ENCODE measurements at regions not wholly inside any gene's neighbourhood (a gene's known extent, or its start where the extent isn't known, plus 50 kb on each side); places are given as distances from the start of the nearest gene placed in this dataset.

DNA sequence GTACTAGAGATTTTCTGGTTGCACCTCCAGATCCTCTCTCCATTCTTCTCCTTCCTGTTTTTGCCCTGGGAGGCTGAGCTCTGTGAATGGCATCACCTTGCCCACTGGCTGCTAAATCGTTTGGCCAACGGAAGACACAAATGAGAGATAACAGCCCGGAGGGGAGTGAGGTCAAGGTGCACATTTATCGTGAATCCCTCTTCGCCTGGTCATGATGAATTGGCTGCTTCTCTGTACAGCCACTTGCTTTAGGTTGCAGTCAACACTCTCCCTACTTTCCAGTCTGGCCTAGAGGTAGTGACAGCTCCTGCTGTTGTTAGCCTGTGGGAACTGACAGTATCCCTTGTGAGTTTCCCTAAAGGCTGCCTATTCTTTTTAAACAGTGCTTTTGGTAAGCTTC, 85.4 kb upstream of the CHCHD3 start:
- H3K4me3 ChIP-seq = no peak overlapping the region
- H3K9ac ChIP-seq (ENCODE audit: insufficient read depth in 1 of 2, low read depth in 2 of 2, low read length in 2 of 2) = no peak overlapping the region
- in situ Hi-C loops (cut with MboI) = no loop called here
- 1% methylated on average over 5 of the region's 5 CpGs for WGBS (ENCODE audit: insufficient coverage, low coverage, missing lambda C conversion rate)
- intact Hi-C loops (cut with micrococcal nuclease) = no loop called here
- no peaks in the 10 kb centered on the region for H3K36me3 ChIP-seq (ENCODE audit: control insufficient read depth, insufficient read depth, low read length)
- ChIA-PET CTCF (ENCODE audit: low intra/inter-chr PET ratio) (no interaction called here), POLR2A (interaction anchor here (0.7 kb wide), 1 partner anchor 14 kb away, joined by 3 read pairs; no protein-coding TSS in a partner anchor)
- FAIRE-seq (no peak), DNase-seq (ENCODE audit: extremely low read depth in 1 of 4, low spot score in 3 of 4) (peak in 2 of 4 experiments; percentile 37 to 62), ATAC-seq (peak; percentile 83)
- H3K4me1 ChIP-seq (replicated peaks in 1 of 2; ENCODE audit: control insufficient read depth in 2 of 2, insufficient read depth in 2 of 2, low read length in 2 of 2) = peaks cover 2 to 6% of the 10 kb centered on the region in 2 experiments; a peak in 3 of 5 replicates
- no TSS peak for BruUV-seq (replicated peaks)
- H4K20me1 ChIP-seq (replicated peaks; ENCODE audit: control insufficient read depth, insufficient read depth, low read length) = no peaks in the 10 kb centered on the region
- H3K27me3 ChIP-seq (ENCODE audit: control insufficient read depth in 2 of 2, insufficient read depth in 2 of 2, low read length in 2 of 2) = peaks cover 21 to 23% of the 10 kb centered on the region in 2 experiments; a peak in 4 of 5 replicates
- no peaks in the 10 kb centered on the region for H3K9me1 ChIP-seq (ENCODE audit: control insufficient read depth, insufficient read depth, low read length)
- H3K4me2 ChIP-seq (ENCODE audit: insufficient read depth, low read length) = no peak overlapping the region
- H3K27ac ChIP-seq (ENCODE audit: extremely low read depth, low read depth, low read length) = no peak overlapping the region
- H2AFZ ChIP-seq (ENCODE audit: low read depth, low read length) = no peak overlapping the region
- H3K79me2 ChIP-seq (ENCODE audit: control insufficient read depth, insufficient read depth, low read length) = no peaks in the 10 kb centered on the region
- no peaks in the 10 kb centered on the region for H3K9me3 ChIP-seq (replicated peaks; ENCODE audit: control insufficient read depth, insufficient read depth, low read depth, low read length)
- TF ChIP-seq ARID1B (IDR thresholded peaks at IDR 0.05) (peak; percentile 50; the same call in 1 of the 2 replicates), TRIM24 (IDR thresholded peaks at IDR 0.05) (0 out of 4 replicates have a peak, but pooled peaks of 1 of the 2 experiments have one; percentile 22), LCOR (CRISPR knock-in tag; IDR thresholded peaks at IDR 0.05) (no peak), ZFP36 (IDR thresholded peaks at IDR 0.05; ENCODE audit: low read depth, low read length, partially characterized antibody) (peak; percentile 21), EP400 (IDR thresholded peaks at IDR 0.05) (no peak), MAFF (IDR thresholded peaks at IDR 0.05; ENCODE audit: low read length) (peak; percentile 15; the same call in 1 of the 2 replicates), RCOR1 (IDR thresholded peaks at IDR 0.05; ENCODE audit: borderline replicate concordance in 1 of 2, low read depth in 2 of 2, low read length in 2 of 2) (peak in 1 of 2 experiments; percentile 19; a peak in 1 of 4 replicates), XRCC4 (IDR thresholded peaks at IDR 0.05; ENCODE audit: extremely low read depth, insufficient read depth, insufficient read length) (no peak), C11orf30 (IDR thresholded peaks at IDR 0.05; ENCODE audit: low read depth) (peak; percentile 59; the same call in 1 of the 2 replicates), KDM1A (IDR thresholded peaks at IDR 0.05) (no peak), CBFA2T3 (IDR thresholded peaks at IDR 0.05) (peak; percentile 51), NFE2 (IDR thresholded peaks at IDR 0.05; ENCODE audit: low read depth) (peak; percentile 68), MAFG (tag; conservative IDR thresholded peaks at IDR 0.05) (peak; percentile 36), CBFA2T2 (conservative IDR thresholded peaks at IDR 0.05) (0 out of 2 replicates have a peak, but pooled peaks have one; percentile 22), ZNF143 (CRISPR knock-in tag; IDR thresholded peaks at IDR 0.05) (no peak), NR2C2 (CRISPR knock-in tag; IDR thresholded peaks at IDR 0.05) (no peak), NR2C2 (tag; IDR thresholded peaks at IDR 0.05) (peak; percentile 65), DPF2 (IDR thresholded peaks at IDR 0.05) (peak; percentile 37; the same call in 1 of the 2 replicates), CTBP1 (IDR thresholded peaks at IDR 0.05; ENCODE audit: borderline replicate concordance) (peak; percentile 27; the same call in 1 of the 2 replicates), STAG1 (CRISPR knock-in tag; IDR thresholded peaks at IDR 0.05; ENCODE audit: borderline replicate concordance) (no peak)
- TF ChIP-seq, protein P1, sequence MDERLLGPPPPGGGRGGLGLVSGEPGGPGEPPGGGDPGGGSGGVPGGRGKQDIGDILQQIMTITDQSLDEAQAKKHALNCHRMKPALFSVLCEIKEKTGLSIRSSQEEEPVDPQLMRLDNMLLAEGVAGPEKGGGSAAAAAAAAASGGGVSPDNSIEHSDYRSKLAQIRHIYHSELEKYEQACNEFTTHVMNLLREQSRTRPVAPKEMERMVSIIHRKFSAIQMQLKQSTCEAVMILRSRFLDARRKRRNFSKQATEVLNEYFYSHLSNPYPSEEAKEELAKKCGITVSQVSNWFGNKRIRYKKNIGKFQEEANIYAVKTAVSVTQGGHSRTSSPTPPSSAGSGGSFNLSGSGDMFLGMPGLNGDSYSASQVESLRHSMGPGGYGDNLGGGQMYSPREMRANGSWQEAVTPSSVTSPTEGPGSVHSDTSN (CRISPR knock-in tag; IDR thresholded peaks at IDR 0.05; ENCODE audit: low read depth) = no peak
- TF ChIP-seq, protein P1 (tag; conservative IDR thresholded peaks at IDR 0.05; ENCODE audit: low read depth) = peak; percentile 59; the same call in 1 of the 2 replicates
- TF ChIP-seq, protein P2, sequence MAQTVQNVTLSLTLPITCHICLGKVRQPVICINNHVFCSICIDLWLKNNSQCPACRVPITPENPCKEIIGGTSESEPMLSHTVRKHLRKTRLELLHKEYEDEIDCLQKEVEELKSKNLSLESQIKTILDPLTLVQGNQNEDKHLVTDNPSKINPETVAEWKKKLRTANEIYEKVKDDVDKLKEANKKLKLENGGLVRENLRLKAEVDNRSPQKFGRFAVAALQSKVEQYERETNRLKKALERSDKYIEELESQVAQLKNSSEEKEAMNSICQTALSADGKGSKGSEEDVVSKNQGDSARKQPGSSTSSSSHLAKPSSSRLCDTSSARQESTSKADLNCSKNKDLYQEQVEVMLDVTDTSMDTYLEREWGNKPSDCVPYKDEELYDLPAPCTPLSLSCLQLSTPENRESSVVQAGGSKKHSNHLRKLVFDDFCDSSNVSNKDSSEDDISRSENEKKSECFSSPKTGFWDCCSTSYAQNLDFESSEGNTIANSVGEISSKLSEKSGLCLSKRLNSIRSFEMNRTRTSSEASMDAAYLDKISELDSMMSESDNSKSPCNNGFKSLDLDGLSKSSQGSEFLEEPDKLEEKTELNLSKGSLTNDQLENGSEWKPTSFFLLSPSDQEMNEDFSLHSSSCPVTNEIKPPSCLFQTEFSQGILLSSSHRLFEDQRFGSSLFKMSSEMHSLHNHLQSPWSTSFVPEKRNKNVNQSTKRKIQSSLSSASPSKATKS (CRISPR knock-in tag; IDR thresholded peaks at IDR 0.05) = no peak
